Stomach (tissue), 4 donors: ENCODE measurements at regions not wholly inside any gene's neighbourhood (a gene's known extent, or its start where the extent isn't known, plus 50 kb on each side); places are given as distances from the start of the nearest gene placed in this dataset.

Experiments
- EP300 ChIP-seq: sonication (generic); formaldehyde crosslinking; IDR thresholded peaks from one replicate; pipeline ENCODE4 v1.6.1; 2017; ENCODE audit warnings: antibody characterized with exemption
- POLR2A ChIP-seq, 4 donors: fragments of 450-650 bp; IDR thresholded peaks; one replicate each; pipeline ENCODE4 v1.6.1; 2016; ENCODE audit warnings: antibody characterized with exemption in 4 of 4, control low read depth in 2 of 4, mild to moderate bottlenecking in 1 of 4, moderate library complexity in 1 of 4

- TF ChIP-seq EP300 (no peak), POLR2A (IDR thresholded peaks at IDR 0.05) (no peak)
Observed at GRCh38 chr16:17574256-17574655, 103.5 kb upstream of the XYLT1 start.
